Right renal pelvis (tissue), 4 donors: ENCODE measurements at regions not wholly inside any gene's neighbourhood (a gene's known extent, or its start where the extent isn't known, plus 50 kb on each side); places are given as distances from the start of the nearest gene placed in this dataset.

ENCODE experiments used
- DNase-seq, 4 donors: peaks; one replicate each; pipeline ENCODE4 v3.0.0-alpha.2; 2013; ENCODE audit warnings: low read depth in 4 of 4, low spot score in 3 of 4, missing footprints in 1 of 4

DNA sequence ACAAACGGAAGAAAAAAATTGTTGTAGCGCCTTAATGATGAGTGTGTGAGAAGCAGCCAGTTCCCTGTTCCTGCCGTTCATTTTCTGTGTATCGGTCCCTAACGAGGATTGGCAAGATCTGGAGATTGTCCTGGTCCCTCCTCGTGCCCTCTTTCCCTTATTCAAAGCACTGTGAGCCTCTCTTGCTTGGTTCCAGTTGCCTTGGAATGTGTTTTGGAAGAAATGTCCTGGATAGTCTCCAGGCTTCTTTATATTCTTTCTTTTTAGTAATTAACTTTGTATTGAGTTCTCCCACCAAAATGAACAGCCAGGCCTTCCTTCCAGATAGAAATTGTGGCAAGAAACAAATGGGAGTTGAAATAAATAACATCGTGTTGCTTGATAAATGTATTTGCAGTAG, 348.3 kb downstream of the CDH26 start:
- DNase-seq, result no peak

DNA sequence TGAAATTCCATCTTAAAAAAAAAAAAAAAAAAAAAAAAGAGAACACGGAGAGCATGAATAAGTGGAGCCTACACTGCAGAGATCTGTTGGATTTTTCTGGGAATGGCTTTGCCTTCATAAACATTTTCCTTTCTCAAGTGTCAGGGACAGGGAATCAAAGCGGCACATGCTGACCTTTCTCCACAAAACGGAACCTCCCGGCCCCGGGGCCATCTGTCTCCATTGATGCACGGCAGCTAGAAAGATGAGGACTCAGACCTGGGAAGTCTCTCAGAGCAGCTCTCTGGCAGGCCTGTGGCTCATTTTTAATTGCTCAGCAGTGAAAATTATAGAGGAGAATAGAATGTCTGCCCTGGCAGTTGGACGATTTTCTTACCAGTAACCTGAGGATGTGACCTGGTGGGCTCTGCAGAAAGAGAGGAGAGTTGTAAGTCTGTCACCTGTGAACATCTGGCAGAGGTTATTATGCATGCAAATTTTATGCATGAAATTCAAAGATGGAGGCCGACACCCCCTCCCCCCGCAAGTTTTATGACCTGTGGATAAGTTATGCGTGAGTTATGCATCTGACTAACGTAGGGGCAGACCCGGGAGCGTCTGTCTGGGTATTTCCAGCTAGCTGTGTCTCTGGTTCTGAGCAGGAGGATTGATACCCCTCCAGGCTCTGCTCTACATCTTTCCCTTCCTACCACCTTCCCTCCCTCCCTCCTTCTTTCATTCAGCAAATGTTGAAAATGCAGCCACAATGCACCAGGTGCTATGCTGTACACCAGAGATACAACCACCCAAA, 352.5 kb downstream of the CDH26 start:
- no peak for DNase-seq

DNA sequence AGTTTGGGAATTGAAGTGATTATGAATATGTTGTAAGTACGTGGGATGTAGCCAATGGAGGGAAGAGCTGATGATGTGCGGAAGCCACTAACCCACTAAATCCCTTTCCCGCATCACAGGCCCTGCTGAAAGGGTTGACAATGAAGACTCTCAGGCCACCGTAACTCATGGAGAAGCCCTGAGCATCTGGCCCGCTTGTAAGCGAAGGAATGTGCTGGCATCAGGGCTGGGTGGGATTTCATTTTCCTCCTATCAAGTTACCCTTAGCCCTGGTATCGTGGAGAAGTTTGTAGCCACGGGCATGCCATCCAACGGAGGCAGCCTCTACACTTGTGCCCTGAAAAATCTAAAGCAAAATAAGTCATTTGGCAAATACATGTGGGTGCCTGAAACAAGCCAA, 355.0 kb downstream of the CDH26 start:
- DNase-seq, result no peak

DNA sequence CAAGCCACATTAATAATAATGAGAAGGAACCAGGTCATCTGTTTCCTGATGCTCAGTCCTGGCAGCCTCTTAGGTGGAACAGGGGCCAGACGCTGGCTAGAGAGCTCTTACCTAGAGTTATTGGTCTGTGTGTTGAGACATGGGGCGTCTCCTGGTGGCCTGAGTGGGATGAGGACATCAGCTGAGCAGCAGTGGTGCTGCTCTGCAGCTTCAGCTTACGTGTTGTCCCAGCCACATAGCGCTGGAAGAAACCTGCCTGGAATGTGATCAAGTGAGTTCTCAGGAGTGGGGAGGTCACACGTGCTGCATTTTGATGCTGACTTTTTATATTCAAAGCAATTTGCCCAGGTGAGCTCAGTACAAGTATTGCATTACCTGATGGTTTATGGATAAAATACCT, 355.4 kb downstream of the CDH26 start:
- no peak for DNase-seq

DNA sequence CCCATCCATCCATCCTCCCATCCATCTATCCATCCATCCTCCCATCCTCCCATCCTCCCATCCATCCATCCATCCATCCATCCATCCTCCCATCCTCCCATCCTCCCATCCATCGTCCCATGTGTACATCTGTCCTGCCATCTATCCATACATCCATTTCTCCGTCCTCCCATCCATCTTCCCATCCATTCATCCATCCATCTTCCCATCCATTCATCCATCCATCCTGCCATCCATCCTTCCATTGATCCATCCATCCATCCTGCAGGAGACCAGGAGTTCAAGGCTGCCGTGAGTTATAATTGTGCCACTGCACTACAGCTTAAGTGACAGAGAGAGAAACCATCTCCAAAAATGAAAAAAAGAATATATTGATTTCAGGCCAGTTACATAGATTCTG, 356.5 kb downstream of the CDH26 start:
- no peak for DNase-seq

DNA sequence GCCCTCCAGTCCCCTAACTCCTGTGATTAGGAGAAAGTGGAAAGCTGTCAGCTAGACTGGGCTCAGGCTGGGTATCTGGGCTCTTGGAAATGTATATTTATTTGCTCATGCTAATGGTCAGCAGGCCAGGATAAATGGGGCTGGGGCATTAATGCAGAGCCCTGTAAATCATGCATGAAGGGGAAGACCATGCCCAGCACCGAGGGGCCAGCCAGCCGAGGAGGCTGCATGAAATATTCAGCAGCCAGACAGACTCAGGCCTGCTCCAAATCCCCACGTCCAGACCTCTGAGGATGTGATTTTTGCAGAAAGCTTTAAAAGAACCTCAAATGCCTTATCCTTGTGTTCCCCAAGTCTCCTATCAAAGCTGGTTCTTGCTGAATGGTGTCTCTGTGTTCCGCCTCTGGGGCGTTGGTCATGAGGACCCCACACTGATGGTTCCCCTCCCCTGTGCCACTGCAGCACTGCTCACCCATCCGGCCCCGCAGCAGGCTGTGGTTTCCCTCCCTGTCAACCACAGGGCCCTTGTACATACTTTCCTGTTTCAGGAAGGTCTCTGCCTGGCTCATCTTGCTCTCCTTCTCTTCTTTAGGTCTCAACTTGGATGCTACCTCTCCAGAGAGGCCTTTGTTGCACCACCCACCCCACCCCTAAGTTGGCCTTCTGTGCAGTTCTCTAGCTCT, 358.4 kb downstream of the CDH26 start:
- no peak for DNase-seq

DNA sequence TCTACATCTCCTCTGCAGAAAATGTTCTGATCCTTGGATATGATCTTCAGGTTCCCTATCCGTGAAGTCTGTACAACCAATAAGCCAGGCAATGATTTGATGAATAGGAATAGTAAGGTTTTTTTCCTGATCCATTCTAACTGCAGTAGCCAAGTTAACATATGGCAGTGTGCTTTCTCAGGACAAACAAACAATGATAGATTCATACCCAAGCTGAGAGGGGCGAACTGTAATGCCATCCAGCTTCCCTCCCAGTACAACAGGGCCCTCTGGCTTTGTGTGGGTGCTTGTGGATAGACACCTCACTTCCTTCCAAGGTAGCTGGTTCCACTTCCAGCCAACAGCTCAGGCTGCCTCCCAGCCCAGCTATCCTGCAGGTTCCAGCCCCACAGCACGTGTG, 359.2 kb downstream of the CDH26 start:
- no peak for DNase-seq

DNA sequence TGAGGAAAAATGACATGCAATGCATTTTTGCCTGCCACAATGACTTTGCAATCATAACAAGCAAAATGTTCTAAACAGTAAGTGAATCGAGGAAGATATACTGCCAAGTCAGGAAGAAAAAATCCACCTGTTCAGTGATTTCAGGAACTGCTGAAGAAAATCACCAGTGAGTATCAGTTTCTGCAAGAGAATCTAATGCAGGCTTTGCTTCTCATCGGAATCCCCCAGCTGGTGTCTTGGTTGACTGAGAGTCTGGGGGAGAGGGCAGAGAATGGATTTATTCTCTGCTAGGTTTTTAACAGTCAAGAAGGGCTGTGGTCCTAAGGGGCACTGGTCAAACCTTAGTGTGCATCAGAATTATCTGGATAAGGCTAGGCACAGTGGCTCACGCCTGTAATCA, 363.4 kb downstream of the CDH26 start:
- DNase-seq, result no peak

DNA sequence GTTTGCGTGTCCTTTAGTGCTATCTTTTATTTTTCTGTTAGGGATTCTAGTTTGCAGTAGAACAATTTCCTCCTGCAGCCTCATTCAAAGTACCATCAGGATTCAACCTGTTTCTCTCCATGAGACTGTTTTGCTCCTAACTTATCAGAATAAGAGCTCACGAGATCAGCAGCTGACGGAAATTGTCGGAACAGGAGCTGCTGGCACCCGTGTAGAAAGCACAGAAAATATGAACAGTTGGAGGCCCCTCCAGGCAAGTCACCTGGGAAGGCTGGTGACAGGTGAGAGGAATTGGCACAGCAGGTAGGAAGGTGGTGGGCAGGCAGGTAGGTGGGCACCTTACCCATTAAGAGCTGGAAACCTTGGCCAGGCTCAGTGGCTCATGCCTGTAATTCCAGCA, 368.6 kb downstream of the CDH26 start:
- no peak for DNase-seq

DNA sequence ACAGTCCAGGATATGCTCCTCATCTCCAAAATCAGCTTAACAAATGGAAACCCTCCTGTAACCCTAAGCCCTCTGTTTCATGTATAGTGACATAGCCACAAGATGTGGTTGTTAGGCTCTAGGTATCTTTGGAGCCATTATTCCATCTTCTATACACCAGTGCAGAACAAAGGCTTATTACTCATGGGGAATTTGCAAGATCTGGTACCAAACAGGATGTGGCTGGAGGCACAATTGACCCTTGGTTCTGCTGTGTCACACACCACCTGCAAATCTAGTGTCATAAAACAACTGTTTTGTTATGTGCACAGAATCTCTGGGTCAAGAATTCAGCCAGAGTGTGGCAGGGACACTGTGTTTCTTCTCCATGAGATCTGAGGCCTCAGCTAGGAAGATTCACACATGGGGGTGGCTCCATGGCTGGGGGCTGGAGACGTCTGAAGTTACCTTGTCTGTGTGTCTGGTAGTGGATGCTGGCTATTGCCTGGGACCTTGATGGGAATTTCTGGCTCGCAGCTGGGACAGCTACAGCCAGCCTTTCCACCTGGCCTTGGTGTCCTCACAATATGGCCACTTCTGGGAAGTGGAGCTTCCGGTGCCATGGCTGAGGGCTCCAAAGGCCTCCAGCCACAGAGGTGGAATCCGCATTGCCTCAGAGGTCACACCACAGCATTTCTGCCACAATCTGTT, 369.9 kb downstream of the CDH26 start:
- no peak for DNase-seq

DNA sequence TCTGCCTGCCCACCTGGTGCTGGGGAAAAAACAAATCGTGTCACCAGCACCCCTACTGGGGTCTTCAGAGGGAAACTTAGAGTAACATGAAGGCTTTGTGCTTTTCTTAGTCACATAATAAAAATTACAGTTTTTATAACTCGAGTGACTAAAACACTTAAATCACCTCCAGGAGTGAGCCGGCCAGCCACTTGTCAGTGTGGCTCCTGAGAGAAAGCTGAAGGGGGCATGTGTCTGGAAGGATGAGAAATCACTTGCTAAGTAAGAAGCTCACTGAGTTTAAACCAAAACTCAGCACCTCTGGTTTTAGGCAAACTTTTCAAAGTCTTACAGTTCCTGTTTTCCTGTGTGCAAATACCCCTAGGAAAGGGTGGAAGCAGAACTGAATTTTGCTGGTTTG, 372.2 kb downstream of the CDH26 start:
- DNase-seq, result no peak

DNA sequence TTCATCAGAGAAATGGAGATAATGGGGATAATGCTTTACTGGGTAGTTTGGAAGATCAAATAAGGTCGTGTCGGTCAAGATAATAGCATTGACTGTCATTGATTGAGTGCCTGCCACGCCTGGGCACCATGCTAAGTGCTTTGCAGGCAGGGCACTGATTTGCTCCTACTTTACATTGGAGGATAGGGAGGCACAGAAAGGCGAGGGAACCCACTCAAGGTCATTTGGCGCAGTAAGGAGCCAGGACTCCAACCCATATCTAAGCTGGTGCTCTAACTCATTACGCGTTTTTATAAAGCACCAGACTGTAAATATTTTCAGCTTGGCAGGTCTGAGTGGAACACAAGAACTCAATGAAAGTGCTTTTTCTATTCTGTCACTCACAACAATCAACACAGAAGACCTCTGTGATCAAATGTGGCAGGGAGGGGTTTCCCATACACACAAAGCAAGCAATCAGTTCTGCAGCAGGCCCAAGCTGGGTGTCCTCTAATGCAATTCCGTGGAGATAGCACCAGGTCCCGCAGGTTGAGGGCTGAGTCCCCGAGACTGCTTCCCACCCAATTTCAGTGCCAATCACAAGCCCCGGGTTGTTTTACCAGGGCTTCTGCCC, 373.6 kb downstream of the CDH26 start:
- DNase-seq, result no peak

DNA sequence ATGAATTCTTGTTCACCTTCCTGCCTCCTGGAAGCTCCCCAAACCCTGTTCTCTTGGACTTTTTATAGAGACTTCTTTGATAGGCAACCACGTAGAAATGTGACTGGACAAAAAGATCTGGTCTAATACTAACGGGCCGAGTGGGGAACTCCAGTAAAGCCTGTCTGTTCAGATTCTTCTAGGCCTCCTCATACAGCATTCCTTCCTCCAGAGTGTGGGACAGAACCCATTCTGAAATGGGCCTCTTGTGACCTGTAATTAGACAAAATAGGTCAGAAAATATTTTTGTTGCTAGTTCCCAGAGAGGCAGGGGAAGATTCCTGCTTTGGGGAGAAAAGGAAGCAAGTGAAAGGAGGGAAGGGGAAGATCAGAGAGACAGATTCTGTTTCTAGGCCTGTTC, 374.3 kb downstream of the CDH26 start:
- DNase-seq, result no peak

DNA sequence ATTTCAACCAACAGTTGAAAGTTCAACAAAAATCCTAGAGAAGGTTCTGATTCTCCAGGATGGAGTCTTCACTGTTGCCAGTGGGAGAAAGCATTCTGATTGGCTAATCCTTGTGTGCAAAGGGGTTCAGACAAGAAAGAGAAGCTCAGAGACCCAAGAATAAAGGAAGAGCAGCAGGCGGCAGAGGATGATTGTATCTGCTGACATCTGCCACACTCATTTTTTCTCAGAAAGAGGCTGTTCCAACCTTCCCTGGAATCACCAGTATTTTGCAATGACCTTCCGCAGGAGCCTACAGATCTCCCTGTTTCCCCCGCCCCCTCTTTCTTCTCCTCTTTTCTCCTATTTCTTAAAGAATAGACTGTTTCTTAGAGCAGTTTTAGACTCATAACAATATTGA, 376.7 kb downstream of the CDH26 start:
- no peak for DNase-seq

DNA sequence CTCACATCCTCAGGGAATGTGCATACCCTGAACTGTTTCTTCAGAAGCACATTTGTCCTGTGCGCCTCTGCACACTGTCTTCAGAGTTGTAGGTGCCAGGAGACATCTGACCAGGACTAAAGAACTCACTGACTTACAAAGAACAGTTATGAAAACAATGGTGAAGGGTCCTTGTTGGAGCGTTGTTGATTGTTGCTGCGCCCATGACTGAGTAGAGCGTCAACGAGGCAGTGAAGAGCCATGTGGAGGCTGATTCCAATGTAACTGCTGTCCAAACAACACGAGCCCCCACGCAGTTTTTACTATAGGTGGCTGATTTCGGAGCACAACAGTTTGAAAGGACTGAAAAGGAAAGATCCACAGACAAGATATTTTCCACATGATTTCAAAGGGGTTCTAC, 380.3 kb downstream of the CDH26 start:
- no peak for DNase-seq

DNA sequence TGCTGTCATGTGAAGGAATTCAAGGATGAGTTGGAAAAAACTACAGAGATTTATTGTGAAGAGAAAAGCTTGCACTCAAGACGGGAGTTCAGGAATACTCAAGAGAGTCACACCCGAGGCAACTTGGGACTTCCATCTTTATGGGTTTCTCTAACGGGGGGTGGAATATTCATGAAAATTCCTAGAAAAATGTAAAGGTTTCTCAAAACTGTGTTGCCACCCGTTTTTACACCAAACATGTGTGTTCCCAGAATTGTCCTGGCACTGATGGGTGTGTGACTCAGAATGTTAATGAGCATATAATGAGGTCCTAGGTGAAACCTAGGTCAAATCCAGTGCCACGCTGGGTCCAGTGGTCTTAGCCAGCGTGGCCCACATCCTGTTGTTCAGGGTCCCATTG, 381.5 kb downstream of the CDH26 start:
- no peak for DNase-seq

DNA sequence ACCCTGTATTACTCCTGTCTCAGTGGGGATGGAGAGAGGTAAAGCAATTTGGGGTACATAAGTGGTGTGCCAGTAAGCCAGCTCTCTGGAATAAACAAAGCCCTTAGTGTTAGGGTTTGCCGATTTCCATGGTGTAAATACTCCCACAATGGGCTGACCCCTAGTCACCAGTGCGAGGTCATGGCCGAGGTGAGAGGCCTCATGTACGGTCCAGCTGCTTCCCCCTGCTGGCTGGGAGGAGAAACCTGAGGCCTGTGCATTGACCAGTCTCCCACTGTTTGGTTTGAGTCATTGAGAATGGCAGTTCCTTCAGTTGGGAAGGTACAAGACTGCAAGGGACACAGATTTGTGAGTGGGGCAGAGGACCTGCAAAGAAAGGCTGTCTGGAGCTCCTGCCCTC, 382.0 kb downstream of the CDH26 start:
- DNase-seq, result no peak

DNA sequence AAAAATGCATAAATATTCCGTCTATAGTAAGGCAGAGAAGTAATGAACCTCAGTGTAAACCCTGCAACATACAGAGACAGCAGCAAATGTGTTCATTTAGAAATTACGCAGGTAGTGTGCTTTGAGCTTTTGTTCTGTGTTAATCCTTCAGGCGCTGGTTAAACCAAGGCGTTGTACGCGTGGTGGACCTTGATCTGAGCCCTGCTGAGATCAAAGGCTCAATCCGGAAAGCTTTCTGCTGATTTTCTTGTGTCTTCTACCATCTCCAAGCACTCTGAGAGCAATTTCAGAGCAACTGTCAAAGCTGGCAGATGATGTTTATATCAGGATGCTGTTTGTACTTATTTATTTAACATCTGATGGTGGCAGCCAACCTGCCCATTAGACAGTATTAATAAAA, 382.8 kb downstream of the CDH26 start:
- DNase-seq, result no peak

DNA sequence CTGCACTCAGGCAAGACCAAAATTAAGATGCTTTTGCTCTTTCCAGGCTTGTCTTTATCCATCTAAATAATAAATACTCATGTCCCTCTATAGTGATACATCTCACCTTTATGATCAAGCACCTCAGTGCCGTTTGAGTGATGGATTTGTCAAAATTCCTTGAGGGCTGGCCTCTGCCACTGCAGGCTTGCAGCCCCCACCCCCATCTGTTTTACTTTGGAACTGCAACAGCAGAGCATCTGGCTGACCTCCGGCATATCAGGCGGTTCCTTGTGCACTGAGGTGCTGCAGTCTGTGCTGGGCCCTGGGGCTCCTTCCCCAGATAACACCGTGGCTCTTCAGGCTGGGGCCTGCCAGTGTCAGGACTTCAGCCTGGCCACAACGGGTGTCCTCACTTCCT, 386.9 kb downstream of the CDH26 start:
- no peak for DNase-seq

DNA sequence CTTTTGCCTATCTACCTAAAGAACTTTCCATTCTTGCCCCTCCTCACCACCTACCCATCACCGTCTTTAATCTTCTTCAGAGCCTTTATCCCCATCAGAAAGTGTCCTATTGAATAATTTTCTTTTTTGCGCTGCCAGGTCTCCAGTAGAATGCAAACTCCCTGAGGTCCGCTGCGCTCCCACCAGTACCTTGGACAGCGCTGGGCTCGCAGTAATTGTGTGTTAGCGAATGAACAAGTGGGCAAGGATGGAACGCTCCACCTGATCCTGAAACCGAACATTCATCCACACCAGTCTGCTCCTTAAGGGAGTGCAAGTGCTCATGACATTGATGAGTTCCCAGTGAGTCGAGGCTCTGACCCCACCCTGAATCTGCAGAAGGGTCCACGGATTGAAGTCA, 391.2 kb downstream of the CDH26 start:
- no peak for DNase-seq

DNA sequence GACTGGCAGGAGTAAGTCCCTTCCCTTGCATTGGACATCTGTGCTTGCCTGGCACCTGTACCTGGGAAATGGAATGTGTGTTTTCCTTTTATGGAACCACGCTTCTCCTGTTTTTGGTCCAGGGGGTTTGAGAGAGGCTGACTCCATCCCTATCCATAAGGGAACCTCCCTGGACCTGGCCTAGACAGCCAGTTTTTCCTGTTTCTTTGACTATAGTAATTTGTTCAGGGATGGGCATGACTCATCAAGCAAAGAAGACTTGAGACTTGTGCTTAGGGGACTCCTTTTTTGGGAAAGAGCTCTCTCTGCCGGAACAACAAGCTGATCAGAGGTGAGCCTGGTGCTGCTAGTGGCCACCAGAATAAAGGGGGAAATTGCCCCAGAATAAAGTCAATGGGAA, 393.8 kb downstream of the CDH26 start:
- no peak for DNase-seq

DNA sequence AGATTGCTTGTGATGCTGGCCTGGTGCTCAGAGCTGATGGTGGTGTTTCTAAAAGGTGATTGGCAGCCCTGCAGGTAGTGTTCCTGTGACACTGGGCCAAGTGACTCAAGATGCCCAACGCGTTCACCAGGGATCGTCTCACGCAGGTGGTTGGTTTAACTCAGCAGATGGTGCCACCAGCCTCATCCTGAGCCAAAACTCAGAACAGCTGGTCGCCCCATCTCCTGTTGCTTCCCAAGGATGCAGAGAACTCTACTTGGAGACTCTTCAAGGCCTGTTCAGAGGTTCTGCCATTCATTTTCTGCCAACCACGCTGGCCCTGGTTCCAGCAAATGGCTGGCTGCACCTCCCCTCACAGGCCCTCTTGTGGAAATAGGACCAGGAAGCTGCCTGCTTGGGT, 394.4 kb downstream of the CDH26 start:
- no peak for DNase-seq
